Activated effector memory CD4-positive, alpha-beta T cell treated with anti-CD3 and anti-CD28 coated beads, Interleukin-2, amount 50 U/mL, for 16 hours (primary cell): ENCODE measurements at regions not wholly inside any gene's neighbourhood (a gene's known extent, or its start where the extent isn't known, plus 50 kb on each side); places are given as distances from the start of the nearest gene placed in this dataset.
"Not testable (repeated sequence)": the region's sequence is repeated elsewhere in the genome, so short reads cannot be mapped to it uniquely, and the experiment has no call there.

Source experiments
- DNase-seq: peaks from one replicate; pipeline ENCODE4 v3.0.0-alpha.2; 2020

DNA sequence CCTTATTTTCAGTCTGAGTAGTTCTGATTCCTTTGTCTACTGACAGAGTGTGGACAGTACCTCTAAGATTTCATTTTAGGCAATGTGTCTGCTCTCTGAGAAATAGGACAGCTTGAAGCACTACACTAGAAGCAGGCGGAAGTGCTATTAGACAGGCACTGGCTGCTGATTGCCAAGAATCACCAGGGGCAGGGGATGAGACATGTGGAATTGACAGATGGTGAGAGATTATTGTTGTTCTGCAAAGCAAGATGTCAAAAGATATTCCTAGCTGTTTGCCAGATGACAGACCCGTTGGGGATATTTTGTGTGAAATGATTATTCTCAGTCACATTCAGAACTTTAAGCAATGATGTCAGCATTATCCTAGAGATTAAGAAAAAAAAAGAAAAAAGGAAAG is 323.3 kb downstream of the ANKRD30B start:
- not testable (repeated sequence) for DNase-seq
